ENCODE measurements at regions not wholly inside any gene's neighbourhood (a gene's known extent, or its start where the extent isn't known, plus 50 kb on each side); places are given as distances from the start of the nearest gene placed in this dataset.

DNA sequence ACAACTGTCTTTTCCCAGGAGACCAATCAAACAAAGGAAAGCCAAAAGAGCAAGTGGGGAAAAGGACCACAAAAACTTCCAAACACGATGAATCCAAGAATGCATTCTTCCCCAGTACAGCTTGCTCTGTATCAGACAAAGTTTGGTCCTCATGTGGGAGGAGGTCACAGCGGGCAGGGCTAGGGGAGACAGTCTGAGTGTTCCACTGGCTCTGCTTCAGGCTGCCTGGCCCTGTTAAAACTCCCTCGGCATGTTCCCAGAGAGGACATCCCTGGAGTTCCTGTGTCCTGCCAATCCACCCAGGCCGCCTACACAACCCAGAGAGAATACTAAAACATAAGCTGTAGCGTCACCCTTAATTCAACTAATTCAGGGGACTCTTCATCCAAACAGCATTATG, 415.1 kb upstream of the DYNLRB2 start:
- intact Hi-C loops (cut with micrococcal nuclease) = no loop called here
- no peaks in the 10 kb centered on the region for H3K4me1 Mint-ChIP-seq

DNA sequence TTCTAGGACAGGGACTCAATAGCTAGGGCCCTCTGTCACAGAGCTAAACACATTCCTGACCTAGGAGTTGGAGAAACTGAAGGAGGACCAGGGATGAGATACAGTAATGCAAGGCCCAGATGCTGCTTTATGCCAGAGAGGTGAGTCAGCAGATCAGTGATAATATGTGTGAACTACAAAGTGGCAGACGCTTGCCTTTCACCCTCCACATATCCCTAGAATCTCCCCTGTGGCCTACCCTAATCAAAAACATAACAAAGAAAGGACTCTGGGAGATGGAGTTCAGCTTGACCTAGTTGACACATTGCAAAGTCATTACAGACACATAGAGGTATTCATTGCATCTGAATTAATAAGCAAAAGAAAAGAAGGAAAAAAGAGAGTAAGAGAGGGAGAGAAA, 417.6 kb upstream of the DYNLRB2 start:
- Mint-ChIP-seq H3K36me3 (no peaks in the 10 kb centered on the region), H3K9me3 (no peaks in the 10 kb centered on the region), H3K4me1 (no peaks in the 10 kb centered on the region), H3K27ac (no peak overlapping the region), H3K4me3 (no peak overlapping the region), H3K27me3 (ENCODE audit: low read depth in 2 of 2) (peaks cover 2 to 23% of the 10 kb centered on the region in 2 donors)
- no peak overlapping the region for H3K27ac ChIP-seq (ENCODE audit: low read length)
- H3K27me3 ChIP-seq (ENCODE audit: control insufficient read depth, insufficient read depth, low read length) = no peaks in the 10 kb centered on the region
- intact Hi-C loops (cut with micrococcal nuclease) = no loop called here
- TF ChIP-seq, protein P1, sequence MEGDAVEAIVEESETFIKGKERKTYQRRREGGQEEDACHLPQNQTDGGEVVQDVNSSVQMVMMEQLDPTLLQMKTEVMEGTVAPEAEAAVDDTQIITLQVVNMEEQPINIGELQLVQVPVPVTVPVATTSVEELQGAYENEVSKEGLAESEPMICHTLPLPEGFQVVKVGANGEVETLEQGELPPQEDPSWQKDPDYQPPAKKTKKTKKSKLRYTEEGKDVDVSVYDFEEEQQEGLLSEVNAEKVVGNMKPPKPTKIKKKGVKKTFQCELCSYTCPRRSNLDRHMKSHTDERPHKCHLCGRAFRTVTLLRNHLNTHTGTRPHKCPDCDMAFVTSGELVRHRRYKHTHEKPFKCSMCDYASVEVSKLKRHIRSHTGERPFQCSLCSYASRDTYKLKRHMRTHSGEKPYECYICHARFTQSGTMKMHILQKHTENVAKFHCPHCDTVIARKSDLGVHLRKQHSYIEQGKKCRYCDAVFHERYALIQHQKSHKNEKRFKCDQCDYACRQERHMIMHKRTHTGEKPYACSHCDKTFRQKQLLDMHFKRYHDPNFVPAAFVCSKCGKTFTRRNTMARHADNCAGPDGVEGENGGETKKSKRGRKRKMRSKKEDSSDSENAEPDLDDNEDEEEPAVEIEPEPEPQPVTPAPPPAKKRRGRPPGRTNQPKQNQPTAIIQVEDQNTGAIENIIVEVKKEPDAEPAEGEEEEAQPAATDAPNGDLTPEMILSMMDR (IDR thresholded peaks at IDR 0.05) = no peak
- H3K9me3 ChIP-seq (ENCODE audit: control insufficient read depth, insufficient read depth, low read length) = no peaks in the 10 kb centered on the region
- 83% methylated on average over 1 of the region's 1 CpG for WGBS (ENCODE audit: insufficient coverage)
- H3K4me1 ChIP-seq (ENCODE audit: control insufficient read depth, insufficient read depth, low read length) = no peaks in the 10 kb centered on the region
- no peaks in the 10 kb centered on the region for H3K36me3 ChIP-seq (ENCODE audit: control insufficient read depth, insufficient read depth, low read length)
- H3K4me3 ChIP-seq (ENCODE audit: low read length) = no peak overlapping the region
- ATAC-seq (no peak), DNase-seq (no peak)

More for the DNA sequence above, 415.1 kb upstream of the DYNLRB2 start:
- WGBS (ENCODE audit: insufficient coverage) = 93% methylated on average over 5 of the region's 5 CpGs
- DNase-seq (no peak), ATAC-seq (no peak)
- Histone ChIP-seq H3K4me1 (ENCODE audit: control insufficient read depth, insufficient read depth, low read length) (no peaks in the 10 kb centered on the region), H3K36me3 (ENCODE audit: control insufficient read depth, insufficient read depth, low read length) (no peaks in the 10 kb centered on the region), H3K4me3 (ENCODE audit: low read length) (no peak overlapping the region), H3K27ac (ENCODE audit: low read length) (no peak overlapping the region), H3K9me3 (ENCODE audit: control insufficient read depth, insufficient read depth, low read length) (no peaks in the 10 kb centered on the region), H3K27me3 (ENCODE audit: control insufficient read depth, insufficient read depth, low read length) (peaks cover 2% of the 10 kb centered on the region)
- H3K27ac Mint-ChIP-seq = no peak overlapping the region
- H3K4me3 Mint-ChIP-seq = no peak overlapping the region
- no peaks in the 10 kb centered on the region for H3K9me3 Mint-ChIP-seq
- H3K36me3 Mint-ChIP-seq = no peaks in the 10 kb centered on the region
- TF ChIP-seq, protein P1 (IDR thresholded peaks at IDR 0.05) = no peak
- H3K27me3 Mint-ChIP-seq (ENCODE audit: low read depth in 2 of 2) = peaks cover 2 to 20% of the 10 kb centered on the region in 2 donors

GRCh38 chr16:80122115-80122514, 418.7 kb upstream of the DYNLRB2 start:
- intact Hi-C loops (cut with micrococcal nuclease) = no loop called here
- peaks cover 7 to 27% of the 10 kb centered on the region in 2 donors for H3K27me3 Mint-ChIP-seq (ENCODE audit: low read depth in 2 of 2)
- no peaks in the 10 kb centered on the region for H3K36me3 ChIP-seq (ENCODE audit: control insufficient read depth, insufficient read depth, low read length)
- H3K27ac ChIP-seq (ENCODE audit: low read length) = no peak overlapping the region
- DNase-seq (no peak), ATAC-seq (no peak)
- H3K27ac Mint-ChIP-seq = no peak overlapping the region
- no peak overlapping the region for H3K4me3 Mint-ChIP-seq
- no peaks in the 10 kb centered on the region for H3K4me1 Mint-ChIP-seq
- H3K9me3 ChIP-seq (ENCODE audit: control insufficient read depth, insufficient read depth, low read length) = no peaks in the 10 kb centered on the region
- 77% methylated on average over 9 of the region's 9 CpGs for WGBS (ENCODE audit: insufficient coverage)
- no peaks in the 10 kb centered on the region for H3K9me3 Mint-ChIP-seq
- H3K27me3 ChIP-seq (ENCODE audit: control insufficient read depth, insufficient read depth, low read length) = no peaks in the 10 kb centered on the region
- H3K4me1 ChIP-seq (ENCODE audit: control insufficient read depth, insufficient read depth, low read length) = no peaks in the 10 kb centered on the region
- TF ChIP-seq, protein P1 (IDR thresholded peaks at IDR 0.05) = no peak
- no peaks in the 10 kb centered on the region for H3K36me3 Mint-ChIP-seq
- H3K4me3 ChIP-seq (ENCODE audit: low read length) = no peak overlapping the region

GRCh38 chr16:80121522-80121909, 419.3 kb upstream of the DYNLRB2 start:
- Mint-ChIP-seq H3K27ac (no peak overlapping the region), H3K27me3 (ENCODE audit: low read depth in 2 of 2) (peaks cover 7 to 27% of the 10 kb centered on the region in 2 donors), H3K4me3 (no peak overlapping the region), H3K36me3 (no peaks in the 10 kb centered on the region), H3K4me1 (no peaks in the 10 kb centered on the region), H3K9me3 (no peaks in the 10 kb centered on the region)
- no peak overlapping the region for H3K4me3 ChIP-seq (ENCODE audit: low read length)
- no peak for DNase-seq
- no peaks in the 10 kb centered on the region for H3K9me3 ChIP-seq (ENCODE audit: control insufficient read depth, insufficient read depth, low read length)
- ATAC-seq = no peak
- H3K27ac ChIP-seq (ENCODE audit: low read length) = no peak overlapping the region
- intact Hi-C loops (cut with micrococcal nuclease) = no loop called here
- no peaks in the 10 kb centered on the region for H3K4me1 ChIP-seq (ENCODE audit: control insufficient read depth, insufficient read depth, low read length)
- 46% methylated on average over 1 of the region's 3 CpGs for WGBS (ENCODE audit: insufficient coverage)
- no peaks in the 10 kb centered on the region for H3K27me3 ChIP-seq (ENCODE audit: control insufficient read depth, insufficient read depth, low read length)
- no peaks in the 10 kb centered on the region for H3K36me3 ChIP-seq (ENCODE audit: control insufficient read depth, insufficient read depth, low read length)
- TF ChIP-seq, protein P1 (IDR thresholded peaks at IDR 0.05) = no peak
